ENCODE measurements at regions not wholly inside any gene's neighbourhood (a gene's known extent, or its start where the extent isn't known, plus 50 kb on each side); places are given as distances from the start of the nearest gene placed in this dataset.

DNA sequence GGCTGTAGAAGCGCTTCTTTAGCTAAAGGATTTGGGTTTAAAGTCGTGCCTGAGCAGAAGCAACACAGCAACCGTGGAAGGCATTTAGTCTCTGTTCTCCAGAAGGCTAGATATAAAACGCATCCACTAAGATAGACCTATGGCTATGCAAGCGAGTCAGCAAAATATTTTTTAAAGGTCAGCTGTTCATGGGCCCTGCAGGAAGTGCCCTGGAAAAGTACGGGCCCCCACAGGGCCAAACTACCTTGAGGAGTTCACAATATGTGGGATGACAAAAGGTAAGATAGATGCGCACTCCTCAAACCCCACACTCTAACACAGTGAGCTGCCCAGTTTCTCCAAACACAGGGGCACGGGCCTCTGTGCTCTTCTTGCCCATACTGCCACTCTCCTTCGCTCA, 261.6 kb downstream of the VPS13C start:
- POLR2A ChIA-PET: no interaction called here

DNA sequence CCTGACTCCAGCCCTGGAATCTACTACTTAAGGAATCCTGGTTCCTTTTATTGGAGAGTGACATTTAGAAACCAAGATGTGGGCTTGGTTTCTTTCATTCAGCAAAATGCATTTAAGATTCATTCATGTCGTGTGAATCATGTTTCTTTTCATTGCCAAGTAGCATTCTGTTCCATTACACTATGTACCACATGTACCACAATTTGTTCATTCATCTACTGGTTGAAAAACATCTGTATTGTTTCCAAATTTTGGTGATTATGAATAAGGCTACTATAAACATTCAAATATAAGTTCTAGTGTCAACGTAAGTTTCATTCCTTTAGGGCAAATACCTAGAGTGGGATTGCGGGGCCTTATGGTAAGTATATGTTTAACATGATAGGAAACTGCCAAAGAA, 264.2 kb downstream of the VPS13C start:
- POLR2A ChIA-PET: no interaction called here
- CTCF ChIA-PET: no interaction called here

More for the DNA sequence above, 261.6 kb downstream of the VPS13C start:
- CTCF ChIA-PET: no interaction called here

DNA sequence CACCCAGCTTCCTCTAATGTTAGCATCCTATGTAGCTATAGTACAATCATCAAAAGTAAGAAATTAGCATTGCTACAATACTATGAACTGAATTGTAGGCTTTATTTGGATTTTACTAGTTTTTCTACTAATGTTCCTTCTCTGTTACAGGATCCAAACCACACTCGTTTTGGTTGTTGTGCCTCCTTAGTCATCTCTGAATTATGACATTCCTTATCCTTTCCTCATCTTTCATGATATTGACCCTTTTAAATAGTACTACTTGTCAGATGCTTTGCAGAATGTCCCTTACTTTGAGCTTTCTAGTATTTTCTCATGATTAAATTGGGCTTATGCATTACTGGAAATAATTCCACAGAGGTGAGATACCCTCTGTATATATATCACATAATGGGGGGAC, 265.4 kb downstream of the VPS13C start:
- ChIA-PET CTCF (no interaction called here), POLR2A (no interaction called here)

DNA sequence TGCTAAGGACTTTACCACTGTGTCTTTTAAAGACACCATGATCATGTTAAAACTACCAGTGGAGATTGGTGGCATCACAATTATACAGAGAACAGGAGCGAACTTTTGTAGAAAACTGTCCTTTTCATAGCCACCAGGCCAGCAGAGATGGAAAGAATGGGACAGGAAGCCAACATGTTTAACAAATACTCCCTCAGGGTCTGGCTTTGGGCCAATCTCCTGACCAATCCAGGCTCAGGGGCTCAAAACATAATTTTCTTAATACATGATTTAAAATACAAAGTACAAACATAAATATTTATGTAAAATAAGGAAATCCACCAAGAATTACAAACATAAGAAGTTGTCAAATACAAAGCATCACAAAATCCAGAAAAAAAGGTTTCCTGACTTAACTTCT, 266.0 kb downstream of the VPS13C start:
- POLR2A ChIA-PET: no interaction called here
- CTCF ChIA-PET: no interaction called here

DNA sequence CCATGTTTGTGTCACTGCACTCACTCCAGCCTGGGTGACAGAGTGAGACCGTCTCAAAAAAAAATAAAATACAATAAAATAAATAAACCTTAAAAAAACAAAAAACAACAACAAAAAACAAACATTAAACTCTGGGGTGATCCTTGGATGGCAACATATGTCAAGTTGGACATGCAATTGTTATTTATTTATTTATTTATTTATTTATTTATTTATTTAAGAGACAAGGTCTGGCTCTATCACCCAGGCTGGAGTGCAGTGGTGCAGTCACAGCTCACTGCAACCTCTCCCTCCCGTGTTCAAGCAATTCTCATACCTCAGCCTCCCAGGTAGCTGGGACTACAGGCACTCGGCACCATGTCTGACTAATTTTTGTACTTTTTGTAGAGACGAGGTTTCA, 275.5 kb downstream of the VPS13C start:
- ChIA-PET POLR2A (no interaction called here), CTCF (no interaction called here)

DNA sequence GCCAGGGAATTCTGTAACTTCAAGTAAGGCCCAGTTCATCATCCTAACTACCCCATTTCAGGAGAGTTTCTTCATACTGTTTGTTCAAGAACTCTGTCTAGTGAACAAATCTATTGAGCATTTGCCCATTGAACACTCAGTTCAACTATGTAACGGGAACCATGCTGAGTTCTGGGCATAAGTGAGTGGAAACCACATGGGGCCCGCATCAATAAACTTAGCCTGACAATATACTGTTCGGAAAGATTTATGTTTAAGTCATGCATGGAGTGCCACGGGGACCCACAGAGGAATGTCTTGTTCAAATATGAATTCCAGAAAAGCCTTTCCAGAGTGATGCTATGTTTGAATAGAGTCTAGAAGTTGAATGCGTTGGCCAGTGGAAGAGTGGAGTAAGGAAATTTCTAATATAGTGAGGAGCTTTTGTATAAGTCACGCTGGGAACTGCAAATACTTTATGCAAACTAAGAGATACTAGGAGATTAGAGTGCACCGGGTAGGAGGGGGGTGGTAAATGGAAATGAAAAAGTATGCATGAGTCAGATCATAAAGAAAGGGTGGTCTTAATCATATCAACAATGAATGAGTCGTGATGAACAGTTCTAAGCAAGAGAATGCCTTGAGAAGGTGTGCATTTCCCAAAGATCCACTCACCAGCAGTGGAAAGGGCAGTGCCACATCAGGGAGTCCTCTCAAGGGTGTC, 279.8 kb downstream of the VPS13C start:
- ChIA-PET CTCF (no interaction called here), POLR2A (no interaction called here)

DNA sequence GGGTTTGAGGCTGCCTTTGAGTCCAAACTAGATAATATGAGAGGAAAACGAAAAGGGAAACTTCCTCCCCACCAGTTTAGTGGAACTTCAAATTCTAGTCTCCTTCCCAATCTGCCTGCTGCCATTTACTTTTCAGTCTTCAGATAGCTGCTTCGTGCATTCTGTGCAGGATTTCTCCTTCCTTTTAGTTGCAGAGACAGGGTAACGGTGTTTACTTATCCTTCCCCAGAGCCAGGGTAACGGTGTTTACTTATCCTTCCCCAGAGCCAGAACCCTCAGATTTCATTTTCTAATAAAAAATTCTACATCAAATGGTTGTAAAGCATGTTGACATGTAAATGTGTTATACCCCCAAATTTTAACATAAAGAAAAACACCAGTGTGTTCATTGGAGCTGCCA, 282.6 kb downstream of the VPS13C start:
- POLR2A ChIA-PET: no interaction called here
- CTCF ChIA-PET: no interaction called here

DNA sequence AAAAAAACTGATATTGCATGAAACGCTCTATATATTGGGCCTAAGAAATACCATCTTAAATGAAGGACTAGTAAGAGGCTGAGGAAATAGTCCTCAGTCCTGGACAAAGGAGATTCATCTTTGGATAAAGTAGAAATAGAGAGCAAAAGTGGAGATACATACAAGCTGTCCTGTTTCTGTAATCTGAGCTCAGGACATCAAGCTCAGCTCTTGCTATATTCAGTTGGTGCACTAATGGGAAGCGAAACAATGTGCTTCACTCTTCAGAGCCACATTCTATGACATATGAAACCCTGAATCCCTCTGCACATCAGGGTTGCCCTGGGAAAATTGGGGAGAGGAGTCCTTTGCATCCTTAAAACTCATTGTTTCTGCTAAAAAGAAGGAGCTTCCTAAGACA, 290.7 kb downstream of the VPS13C start:
- ChIA-PET CTCF (no interaction called here), POLR2A (no interaction called here)

DNA sequence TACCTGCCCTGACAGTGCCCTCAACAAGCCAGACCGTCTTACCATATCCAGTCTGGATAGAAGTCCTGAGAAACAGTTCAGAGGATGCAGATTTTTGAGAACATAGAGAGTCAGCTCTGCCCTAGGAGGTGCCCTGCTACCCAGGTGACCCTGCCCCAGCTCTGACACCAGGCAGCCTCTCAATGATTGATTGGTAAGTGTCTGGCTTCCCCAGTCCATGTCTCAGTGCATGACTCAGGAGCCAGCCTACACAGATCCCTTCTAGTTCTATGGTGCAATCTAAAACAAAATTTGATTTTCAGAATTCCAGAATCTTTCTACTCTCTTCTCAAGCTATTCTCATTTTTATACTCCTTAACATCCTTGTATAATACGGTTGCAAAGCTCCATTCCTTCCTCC, 292.1 kb downstream of the VPS13C start:
- ChIA-PET POLR2A (no interaction called here), CTCF (no interaction called here)

DNA sequence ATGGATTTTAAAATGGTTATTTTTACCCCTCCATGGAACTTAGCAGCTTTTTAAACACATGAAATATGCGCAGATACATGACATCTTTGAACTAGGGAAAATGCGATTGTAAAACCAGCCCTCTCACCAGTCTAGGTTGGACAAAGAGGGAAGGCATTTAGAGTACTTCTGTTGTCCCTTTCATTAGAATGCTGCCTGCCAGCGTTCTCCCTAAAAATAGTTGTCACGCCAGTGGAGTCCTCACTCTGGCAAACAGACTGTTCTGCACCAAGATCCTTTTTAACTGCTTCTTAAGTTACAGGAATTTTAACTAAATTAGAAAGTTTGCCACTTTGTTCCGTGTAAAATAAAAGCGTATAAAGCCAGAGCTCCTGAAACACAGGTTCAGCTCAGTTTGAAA, 295.3 kb downstream of the VPS13C start:
- CTCF ChIA-PET: no interaction called here
- POLR2A ChIA-PET: no interaction called here

DNA sequence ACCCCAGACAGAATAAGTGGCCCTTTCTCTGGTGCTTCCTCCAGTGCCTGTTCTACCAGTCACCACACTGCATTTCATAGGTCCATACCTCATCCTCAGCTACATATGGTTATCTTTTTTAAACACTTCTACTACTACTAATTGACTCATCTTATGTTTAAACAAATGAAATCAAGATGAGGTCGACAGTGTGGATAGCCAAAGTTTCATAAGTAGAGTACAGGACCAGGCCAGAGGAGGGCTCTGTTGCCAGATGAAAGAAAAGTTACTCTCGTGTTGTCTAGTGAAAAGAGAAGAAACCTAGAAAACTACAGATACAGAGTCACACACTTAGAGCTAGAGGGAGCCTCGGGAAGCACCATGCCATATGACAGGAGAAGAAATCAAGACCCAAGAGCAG, 296.1 kb downstream of the VPS13C start:
- ChIA-PET CTCF (no interaction called here), POLR2A (no interaction called here)

DNA sequence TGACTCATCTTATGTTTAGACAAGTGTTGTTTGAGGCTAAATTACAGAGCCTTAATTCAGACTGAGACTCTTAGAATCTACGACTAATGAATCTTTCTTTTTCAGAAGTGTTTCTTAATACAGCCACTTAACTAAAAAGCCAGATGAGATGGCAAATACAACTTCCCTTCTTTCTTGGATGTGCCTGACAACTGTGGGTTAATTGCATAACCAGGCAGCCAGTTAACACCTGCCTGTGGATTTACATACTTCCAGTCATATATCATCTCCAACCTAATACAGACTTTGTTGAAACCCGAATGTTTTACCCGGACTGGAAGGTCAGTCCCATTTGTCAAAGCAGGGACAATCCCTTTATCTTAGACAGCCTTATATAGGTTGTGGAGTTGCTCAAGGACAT, 297.6 kb downstream of the VPS13C start:
- POLR2A ChIA-PET: no interaction called here
- CTCF ChIA-PET: no interaction called here

DNA sequence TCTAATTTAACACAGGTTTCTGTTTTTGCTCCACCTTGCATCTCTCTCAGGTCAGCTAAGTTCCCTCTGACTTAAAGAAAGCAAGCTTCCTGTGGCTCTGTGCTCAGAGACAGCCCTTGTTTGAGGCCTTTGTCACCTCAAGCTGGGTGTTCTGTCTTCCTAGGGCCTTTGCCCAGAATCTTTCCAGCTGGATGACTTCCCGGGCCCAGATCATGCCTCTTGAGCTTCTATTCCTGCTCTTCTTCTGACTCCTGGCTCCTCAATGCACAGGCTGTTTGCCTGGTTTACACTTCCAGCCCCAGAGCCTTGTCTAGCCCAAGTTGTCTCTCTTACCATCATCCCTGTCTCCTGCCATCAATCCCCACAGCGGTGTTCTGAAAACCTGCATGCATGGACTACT, 300.6 kb downstream of the VPS13C start:
- ChIA-PET CTCF (no interaction called here), POLR2A (no interaction called here)

DNA sequence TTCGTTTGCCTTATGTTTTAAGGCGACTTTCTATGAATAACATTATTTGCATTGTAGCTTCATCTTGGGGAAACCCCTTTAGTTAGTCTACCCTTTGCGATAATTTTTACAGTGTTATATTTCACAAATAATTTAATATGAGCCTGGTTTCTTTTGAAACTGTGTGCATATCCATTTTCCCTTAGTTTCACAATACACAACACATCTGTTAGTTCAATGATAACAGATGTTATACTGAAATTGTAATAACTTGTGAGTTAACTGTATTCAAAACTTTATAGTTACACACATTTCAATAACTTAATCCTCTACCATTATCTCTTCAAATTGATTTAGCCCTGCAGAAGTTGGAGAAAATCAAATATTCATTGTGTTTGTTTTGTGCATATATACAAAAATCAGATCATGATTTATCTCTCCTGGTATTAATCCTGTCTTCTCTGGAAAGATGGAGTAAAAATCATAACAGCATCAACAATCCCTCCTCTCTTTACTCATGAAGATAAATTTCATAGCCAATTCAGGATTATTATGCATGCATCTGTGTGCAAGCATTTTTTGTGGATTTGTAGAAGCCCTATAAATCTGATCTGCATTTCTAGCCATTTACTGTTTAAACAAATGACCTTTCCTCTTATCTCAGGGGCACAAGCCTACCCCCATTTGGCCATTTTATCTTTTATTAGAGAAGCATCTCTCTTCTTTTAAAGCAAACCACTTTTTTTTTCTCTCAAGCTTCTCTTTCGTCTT, 304.0 kb downstream of the VPS13C start:
- POLR2A ChIA-PET: no interaction called here
- CTCF ChIA-PET: no interaction called here

DNA sequence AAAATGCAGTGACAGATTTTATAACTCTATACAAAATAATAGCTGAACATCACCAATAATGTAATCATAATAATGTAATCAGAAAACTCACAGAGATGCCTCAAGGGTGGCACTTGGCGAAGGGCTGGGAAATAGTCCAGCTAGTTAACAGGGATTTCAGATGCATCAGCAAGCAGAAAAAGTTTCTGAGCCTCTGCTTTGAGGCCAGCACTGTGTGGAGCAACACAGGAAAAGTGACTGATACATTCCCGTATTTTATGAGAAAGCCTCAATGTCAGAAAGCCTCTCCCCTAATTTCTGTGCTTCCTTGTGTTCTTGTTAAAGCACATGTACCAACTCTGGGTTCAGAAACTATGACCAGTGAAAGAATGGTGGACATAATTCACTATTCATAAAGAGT, 304.8 kb downstream of the VPS13C start:
- CTCF ChIA-PET: no interaction called here
- POLR2A ChIA-PET: no interaction called here

DNA sequence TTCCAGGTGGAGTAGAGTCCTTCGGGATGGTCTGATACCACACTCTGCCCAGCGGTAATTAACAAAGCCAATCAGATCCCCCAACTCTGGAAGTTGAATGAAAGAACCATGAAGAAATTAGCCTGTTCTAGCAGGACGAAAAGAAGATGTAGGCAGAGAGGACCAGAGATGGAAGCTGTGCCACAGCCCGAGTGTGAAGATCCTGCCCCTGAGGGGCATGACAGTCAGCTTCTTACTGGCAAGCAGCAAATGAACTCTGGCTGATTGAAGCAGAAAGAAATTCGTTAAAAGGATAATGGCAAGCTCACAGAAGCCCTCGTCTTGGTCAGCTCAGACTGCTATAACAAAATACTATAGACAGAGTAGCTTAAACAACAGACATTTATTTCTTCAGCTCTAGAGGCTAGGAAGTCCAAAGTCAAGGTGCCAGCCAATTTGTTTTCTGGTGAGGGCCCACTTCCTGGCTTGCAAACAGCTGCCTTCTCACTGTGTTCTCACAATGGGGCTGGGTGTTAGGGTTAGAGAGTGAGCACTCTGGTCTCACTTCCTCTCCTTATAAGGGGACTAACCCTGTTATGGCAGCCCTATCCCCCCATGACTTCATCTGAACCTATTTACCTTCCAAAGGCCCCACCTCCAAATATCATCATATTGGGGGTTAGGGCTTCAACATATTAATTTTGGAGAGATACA, 307.1 kb downstream of the VPS13C start:
- POLR2A ChIA-PET: no interaction called here
- CTCF ChIA-PET: no interaction called here

DNA sequence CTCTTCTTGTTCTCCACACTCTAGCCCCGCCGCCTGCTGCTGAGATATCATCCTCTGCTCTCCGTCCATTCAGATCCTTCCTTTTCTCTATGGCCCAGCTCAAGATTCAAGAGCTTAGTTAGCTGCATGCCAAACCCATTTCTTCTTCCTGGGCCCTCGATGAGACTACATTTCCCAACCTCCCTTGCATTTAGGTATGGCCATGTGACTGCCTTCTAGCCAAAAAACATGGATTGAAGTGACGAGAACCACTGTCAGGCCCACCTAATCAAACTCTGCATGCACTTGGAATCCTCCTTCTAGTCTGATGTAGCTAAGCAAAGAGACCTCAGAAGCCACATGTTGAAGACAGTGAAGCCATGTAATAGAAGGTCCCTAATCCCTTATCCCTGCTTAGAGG, 308.2 kb downstream of the VPS13C start:
- CTCF ChIA-PET: interaction anchor here (0.5 kb wide), 1 partner anchor 24 kb away, joined by 4 read pairs; no protein-coding TSS in a partner anchor
- POLR2A ChIA-PET: no interaction called here

DNA sequence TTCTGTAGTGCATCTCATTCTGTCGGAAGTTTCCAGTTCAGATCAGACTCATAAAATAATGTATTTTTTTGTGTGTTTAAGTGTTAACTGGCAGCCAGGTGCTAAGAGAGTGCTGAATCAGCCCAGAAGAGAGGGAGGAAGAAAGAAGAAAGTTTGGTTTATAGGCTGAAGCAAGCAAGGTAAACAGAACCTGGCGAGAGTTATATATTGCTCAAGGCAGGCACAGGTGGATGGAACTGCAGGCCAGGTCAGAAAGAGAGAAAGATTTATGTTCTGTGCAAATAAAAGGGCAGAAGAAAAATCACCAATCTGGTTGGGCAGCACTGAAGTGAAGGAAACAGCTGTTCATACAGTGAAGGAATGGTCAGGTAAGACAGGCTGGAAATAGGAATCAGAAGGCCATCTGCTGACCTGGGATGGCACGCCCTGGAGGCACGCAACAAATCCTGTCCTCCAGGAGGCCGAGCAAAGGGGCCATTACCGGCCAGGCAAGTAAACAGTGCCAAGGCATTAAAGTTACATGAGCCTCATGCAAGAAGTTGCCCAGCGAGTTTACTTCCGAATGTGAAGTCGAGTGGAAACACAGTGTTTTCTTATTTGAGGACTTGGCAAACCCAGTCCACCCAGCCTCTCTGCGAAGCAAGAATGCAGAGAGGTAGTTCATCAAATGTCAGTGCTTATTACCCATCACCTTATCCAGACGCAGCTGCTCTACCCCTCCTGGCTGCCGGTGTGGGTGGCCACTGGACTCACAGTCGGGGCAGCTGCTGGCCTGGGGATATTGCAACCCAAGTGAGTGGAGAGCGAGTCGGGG, 309.8 kb downstream of the VPS13C start:
- CTCF ChIA-PET: no interaction called here
- POLR2A ChIA-PET: interaction anchor here (0.5 kb wide), 1 partner anchor 573 kb away, joined by 4 read pairs; no protein-coding TSS in a partner anchor

DNA sequence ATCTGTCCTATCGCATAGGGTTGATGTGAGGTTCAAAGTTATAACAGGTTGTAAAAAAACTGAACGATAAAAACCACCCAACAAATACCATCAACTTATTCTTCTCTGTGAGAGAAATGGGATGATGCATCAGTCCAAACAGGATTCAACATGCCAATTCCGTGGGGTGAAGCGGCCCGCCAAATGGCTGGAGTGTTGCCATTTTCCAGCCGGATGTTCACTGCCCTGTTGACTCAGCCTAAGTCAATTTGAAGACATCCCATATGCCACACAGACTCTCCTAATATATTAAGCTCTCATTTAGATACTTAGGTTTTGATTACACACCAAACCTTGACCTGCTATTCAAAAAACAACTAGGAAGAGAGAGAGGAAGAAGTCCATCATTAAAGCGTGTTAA, 311.1 kb downstream of the VPS13C start:
- POLR2A ChIA-PET: no interaction called here
- CTCF ChIA-PET: no interaction called here

DNA sequence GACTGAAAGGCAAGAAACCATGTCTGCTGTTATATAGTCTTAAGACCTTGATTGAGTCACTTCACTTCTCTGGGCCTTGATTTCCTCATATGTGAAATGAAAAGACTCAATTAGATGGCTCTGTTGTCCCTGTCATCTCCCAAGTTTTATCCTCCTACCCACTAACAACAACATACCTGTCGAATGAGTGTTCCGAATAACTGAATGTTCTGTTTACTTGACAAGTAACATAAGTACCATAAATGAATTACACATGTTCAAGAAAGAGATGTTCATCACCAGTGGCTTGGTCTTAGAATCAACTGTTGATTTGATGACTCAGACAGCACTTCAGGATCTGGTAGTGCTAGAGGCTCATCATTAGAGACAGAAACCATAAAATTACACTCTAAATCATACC, 311.7 kb downstream of the VPS13C start:
- ChIA-PET POLR2A (no interaction called here), CTCF (no interaction called here)

DNA sequence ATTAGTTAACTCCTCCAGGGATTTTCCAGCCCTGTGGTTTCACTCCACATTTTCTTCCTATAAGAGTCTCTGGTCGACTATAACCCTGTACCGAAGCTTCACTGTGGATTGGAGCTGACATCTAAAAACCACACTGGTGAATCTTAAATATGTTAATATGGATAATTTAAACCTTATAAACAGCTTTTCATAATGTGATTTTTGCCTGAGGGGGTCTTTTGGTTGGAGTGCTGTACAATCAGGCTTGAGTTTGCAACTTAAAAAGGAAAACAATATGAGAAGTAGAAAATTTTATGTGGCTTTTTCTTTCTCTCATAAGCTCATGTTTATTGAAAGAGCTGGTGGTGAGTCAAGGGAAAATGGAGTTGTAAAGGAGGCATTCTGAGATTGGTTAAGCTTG, 313.7 kb downstream of the VPS13C start:
- POLR2A ChIA-PET: no interaction called here
- CTCF ChIA-PET: no interaction called here
